Hepatocyte (in vitro differentiated cells): ENCODE measurements at regions not wholly inside any gene's neighbourhood (a gene's known extent, or its start where the extent isn't known, plus 50 kb on each side); places are given as distances from the start of the nearest gene placed in this dataset.

ENCODE experiments used
- DNase-seq: peaks from one replicate; pipeline ENCODE4 v3.0.0-alpha.2; 2016; ENCODE audit warnings: low spot score
- H2AFZ ChIP-seq: fragments of 200-600 bp; sonication (generic); 2 replicates; pipeline ENCODE4 v1.6.0; 2016; ENCODE audit warnings: antibody characterized with exemption, mild to moderate bottlenecking
- H3K27ac ChIP-seq: fragments of 200-600 bp; sonication (generic); 2 replicates; pipeline ENCODE4 v1.5.1; 2016; ENCODE audit warnings: mild to moderate bottlenecking
- H3K27me3 ChIP-seq: fragments of 200-600 bp; sonication (generic); 2 replicates; pipeline ENCODE4 v1.6.1; 2016
- H3K36me3 ChIP-seq: fragments of 200-600 bp; sonication (generic); replicated peaks from 2 replicates; pipeline ENCODE4 v1.5.1; 2016; ENCODE audit warnings: low read depth; ENCODE audit not compliant: insufficient read depth
- H3K4me1 ChIP-seq: fragments of 200-600 bp; sonication (generic); 2 replicates; pipeline ENCODE4 v1.5.1; 2016; ENCODE audit warnings: mild to moderate bottlenecking, moderate library complexity; ENCODE audit not compliant: insufficient read depth
- H3K4me2 ChIP-seq: fragments of 200-600 bp; sonication (generic); 2 replicates; pipeline ENCODE4 v1.6.0; 2016
- H3K4me3 ChIP-seq: fragments of 200-600 bp; sonication (generic); 2 replicates; pipeline ENCODE4 v1.5.1; 2016; ENCODE audit warnings: mild to moderate bottlenecking
- H3K79me2 ChIP-seq: fragments of 200-600 bp; sonication (generic); 2 replicates; pipeline ENCODE4 v1.6.0; 2017; ENCODE audit warnings: mild to moderate bottlenecking
- H3K9me2 ChIP-seq: fragments of 200-600 bp; sonication (generic); replicated peaks from 2 replicates; pipeline ENCODE4 v1.6.0; 2017; ENCODE audit warnings: mild to moderate bottlenecking; ENCODE audit not compliant: insufficient read depth
- H3K9me3 ChIP-seq: fragments of 200-600 bp; sonication (generic); 2 replicates; pipeline ENCODE4 v1.5.1; 2016; ENCODE audit warnings: low read depth, mild to moderate bottlenecking
- H4K20me1 ChIP-seq: fragments of 200-600 bp; sonication (generic); 2 replicates; pipeline ENCODE4 v1.6.0; 2016; ENCODE audit warnings: mild to moderate bottlenecking; ENCODE audit not compliant: insufficient read depth, poor library complexity, severe bottlenecking
- CTCF ChIP-seq: fragments of 200-600 bp; sonication (generic); IDR thresholded peaks from 2 replicates; pipeline ENCODE4 v1.5.1; 2016; ENCODE audit warnings: antibody characterized with exemption, mild to moderate bottlenecking; ENCODE audit not compliant: poor library complexity
- EZH2 ChIP-seq: fragments of 200-600 bp; sonication (generic); IDR thresholded peaks from 2 replicates; pipeline ENCODE4 v1.6.1; 2016; ENCODE audit warnings: antibody characterized with exemption, mild to moderate bottlenecking, borderline replicate concordance
- EZH2phosphoT487 ChIP-seq: fragments of 200-600 bp; sonication (generic); IDR thresholded peaks from one replicate; pipeline ENCODE4 v1.6.1; 2018; ENCODE audit warnings: antibody characterized with exemption, mild to moderate bottlenecking, low read depth, moderate library complexity; ENCODE audit not compliant: unreplicated experiment, severe bottlenecking
- WGBS: methylation state at CpG from one replicate; pipeline ENCODE4 v1.1.6; 2016; ENCODE audit warnings: low lambda C conversion rate; ENCODE audit errors: missing lambda C conversion rate; 5-methylcytosine and 5-hydroxymethylcytosine counted together

DNA sequence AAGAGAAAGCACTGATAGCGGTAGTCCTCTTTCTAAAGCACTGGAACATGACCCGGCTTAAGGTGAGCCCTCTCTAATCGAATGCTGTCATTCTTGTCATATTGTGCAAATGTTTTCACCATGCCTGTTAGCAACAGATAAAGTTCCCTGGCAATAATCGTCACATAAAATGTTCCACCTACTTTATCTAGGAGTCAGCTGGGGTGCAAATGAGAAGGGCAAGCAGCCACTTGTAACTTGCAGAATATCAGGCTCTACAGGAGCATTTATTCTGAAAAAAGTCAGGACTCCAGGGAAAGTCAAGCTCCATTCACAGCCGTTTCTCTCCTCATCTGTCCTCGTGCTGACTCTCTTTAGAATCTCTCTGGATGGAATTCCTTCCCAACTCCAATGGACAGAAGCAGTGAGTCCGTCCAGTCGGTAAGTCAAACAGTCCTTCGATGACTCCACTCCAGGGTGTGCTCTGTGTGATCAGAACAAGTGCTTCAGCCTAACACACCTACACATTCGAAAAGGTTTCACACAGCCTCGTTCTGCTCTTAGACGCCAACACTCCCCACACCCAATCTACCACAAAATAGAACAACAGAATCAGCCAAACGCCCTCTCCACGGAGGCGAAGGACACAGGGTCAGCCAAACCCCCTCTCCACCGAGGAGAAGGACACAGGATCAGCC, 101.7 kb upstream of the FRG1 start:
- Histone ChIP-seq H3K27me3 (no peaks in the 10 kb centered on the region), H3K27ac (no peak overlapping the region), H3K9me3 (no peaks in the 10 kb centered on the region), H3K79me2 (no peaks in the 10 kb centered on the region), H3K9me2 (no peaks in the 10 kb centered on the region), H3K36me3 (no peaks in the 10 kb centered on the region), H3K4me2 (no peak overlapping the region), H2AFZ (no peak overlapping the region), H4K20me1 (no peaks in the 10 kb centered on the region), H3K4me3 (no peak overlapping the region), H3K4me1 (no peaks in the 10 kb centered on the region)
- TF ChIP-seq EZH2 (no peak), EZH2phosphoT487 (no peak), CTCF (no peak)
- no peak for DNase-seq
- WGBS = 83% methylated on average over 16 of the region's 16 CpGs

GRCh38 chr4:189840356-189840755, 100.3 kb upstream of the FRG1 start:
- no peak overlapping the region for H3K4me2 ChIP-seq
- H3K36me3 ChIP-seq = no peaks in the 10 kb centered on the region
- no peak for DNase-seq
- TF ChIP-seq EZH2 (no peak), EZH2phosphoT487 (no peak), CTCF (no peak)
- H3K9me2 ChIP-seq = no peaks in the 10 kb centered on the region
- H3K27ac ChIP-seq = no peak overlapping the region
- H3K4me3 ChIP-seq = no peak overlapping the region
- H3K9me3 ChIP-seq = no peaks in the 10 kb centered on the region
- no peaks in the 10 kb centered on the region for H3K4me1 ChIP-seq
- no peaks in the 10 kb centered on the region for H4K20me1 ChIP-seq
- no peaks in the 10 kb centered on the region for H3K27me3 ChIP-seq
- H3K79me2 ChIP-seq = no peaks in the 10 kb centered on the region
- no peak overlapping the region for H2AFZ ChIP-seq
- 78% methylated on average over 5 of the region's 5 CpGs for WGBS

- no peaks in the 10 kb centered on the region for H3K9me2 ChIP-seq
- no peak for DNase-seq
- WGBS = 80% methylated on average over 10 of the region's 10 CpGs
Measured at GRCh38 chr4:189843413-189844009, 97.2 kb upstream of the FRG1 start.

More at GRCh38 chr4:189843413-189844009, 97.2 kb upstream of the FRG1 start:
- Histone ChIP-seq H3K4me3 (no peak overlapping the region), H3K27ac (no peak overlapping the region), H3K4me1 (no peaks in the 10 kb centered on the region), H3K79me2 (no peaks in the 10 kb centered on the region), H3K27me3 (no peaks in the 10 kb centered on the region), H3K36me3 (no peaks in the 10 kb centered on the region), H4K20me1 (no peaks in the 10 kb centered on the region), H3K9me3 (no peaks in the 10 kb centered on the region), H2AFZ (no peak overlapping the region), H3K4me2 (no peak overlapping the region)
- no peak for TF ChIP-seq EZH2
- no peak for TF ChIP-seq CTCF
- no peak for TF ChIP-seq EZH2phosphoT487
